Endodermal cell (in vitro differentiated cells): ENCODE measurements at regions not wholly inside any gene's neighbourhood (a gene's known extent, or its start where the extent isn't known, plus 50 kb on each side); places are given as distances from the start of the nearest gene placed in this dataset.

ENCODE experiments used
- DNase-seq: peaks from one replicate; pipeline ENCODE4 v3.0.0-alpha.2; 2017
- H3K27ac ChIP-seq: 2 replicates; pipeline ENCODE4 v1.5.1; 2013; ENCODE audit warnings: mild to moderate bottlenecking, low read depth, low read length, moderate library complexity
- H3K27me3 ChIP-seq: 2 replicates; pipeline ENCODE4 v1.6.1; 2013; ENCODE audit warnings: mild to moderate bottlenecking, low read length, moderate library complexity; ENCODE audit not compliant: insufficient read depth, control insufficient read depth, poor library complexity, severe bottlenecking
- H3K36me3 ChIP-seq: 2 replicates; pipeline ENCODE4 v1.7.0; 2013; ENCODE audit warnings: mild to moderate bottlenecking, low read length, moderate library complexity; ENCODE audit not compliant: control insufficient read depth, insufficient read depth
- H3K4me1 ChIP-seq: one replicate; pipeline ENCODE4 v1.7.0; 2013; ENCODE audit warnings: low read length; ENCODE audit not compliant: control insufficient read depth, insufficient read depth
- H3K4me3 ChIP-seq: 2 replicates; pipeline ENCODE4 v1.5.1; 2013; ENCODE audit warnings: mild to moderate bottlenecking, low read length, moderate library complexity
- H3K9ac ChIP-seq: 2 replicates; pipeline ENCODE4 v1.6.1; 2013; ENCODE audit warnings: mild to moderate bottlenecking, low read length, moderate library complexity; ENCODE audit not compliant: poor library complexity, severe bottlenecking; ENCODE audit errors: extremely low read depth
- H3K9me3 ChIP-seq: 2 replicates; pipeline ENCODE4 v1.6.1; 2013; ENCODE audit warnings: mild to moderate bottlenecking, low read length, moderate library complexity; ENCODE audit not compliant: control insufficient read depth
- H3K27ac Mint-ChIP-seq: 2 replicates; pipeline ENCODE4 v1.8.0; 2020; ENCODE audit warnings: mixed read lengths
- H3K27me3 Mint-ChIP-seq: 2 replicates; pipeline ENCODE4 v1.8.0; 2021; ENCODE audit warnings: mild to moderate bottlenecking, mixed read lengths; ENCODE audit not compliant: insufficient read depth
- H3K36me3 Mint-ChIP-seq: 2 replicates; pipeline ENCODE4 v1.8.0; 2020; ENCODE audit warnings: low read depth, mixed read lengths
- H3K4me1 Mint-ChIP-seq: 2 replicates; pipeline ENCODE4 v1.8.0; 2020; ENCODE audit warnings: mixed read lengths
- H3K4me3 Mint-ChIP-seq: 2 replicates; pipeline ENCODE4 v1.8.0; 2020; ENCODE audit warnings: mild to moderate bottlenecking, moderate library complexity, mixed read lengths
- H3K9me3 Mint-ChIP-seq: 2 replicates; pipeline ENCODE4 v1.8.0; 2020; ENCODE audit warnings: mild to moderate bottlenecking, mixed read lengths
- CTCF ChIP-seq: fragments of 200-600 bp; sonication (generic); conservative IDR thresholded peaks from 2 replicates; pipeline ENCODE4 v1.5.0; 2021; ENCODE audit warnings: antibody characterized with exemption, mild to moderate bottlenecking
- WGBS, 2 experiments: methylation state at CpG; one replicate each; pipeline versions ENCODE4 v1.1.5 to v1.1.7; 2013; ENCODE audit warnings: missing lambda C conversion rate in 2 of 2, mixed read lengths in 1 of 2; ENCODE audit not compliant: insufficient coverage in 1 of 2, insufficient read length in 1 of 2; 5-methylcytosine and 5-hydroxymethylcytosine counted together

- 89 to 100% methylated on average over 3 to 6 of the region's 6 CpGs for WGBS, 2 experiments
- H3K27ac Mint-ChIP-seq = no peak overlapping the region
- H3K4me1 Mint-ChIP-seq = peaks cover 23% of the 10 kb centered on the region
- DNase-seq = no peak
- TF ChIP-seq CTCF = no peak
- Histone ChIP-seq H3K27me3 (peaks cover 4% of the 10 kb centered on the region), H3K4me3 (no peak overlapping the region), H3K9me3 (no peaks in the 10 kb centered on the region), H3K9ac (no peak overlapping the region), H3K4me1 (peaks cover 8% of the 10 kb centered on the region), H3K36me3 (no peaks in the 10 kb centered on the region), H3K27ac (no peak overlapping the region)
- H3K4me3 Mint-ChIP-seq = no peak overlapping the region
- no peaks in the 10 kb centered on the region for H3K9me3 Mint-ChIP-seq
- H3K36me3 Mint-ChIP-seq = no peaks in the 10 kb centered on the region
- H3K27me3 Mint-ChIP-seq = no peaks in the 10 kb centered on the region
Measured at GRCh38 chr17:68709461-68709860, 108.3 kb upstream of the FAM20A start.

- H3K9ac ChIP-seq = no peak overlapping the region
- H3K9me3 ChIP-seq = peaks cover 18% of the 10 kb centered on the region
- no peak for TF ChIP-seq CTCF
- H3K27ac ChIP-seq = no peak overlapping the region
- no peak overlapping the region for H3K4me3 ChIP-seq
- H3K27ac Mint-ChIP-seq = no peak overlapping the region
- peaks cover 4% of the 10 kb centered on the region for H3K27me3 ChIP-seq
- H3K4me1 ChIP-seq = no peaks in the 10 kb centered on the region
- WGBS, 2 experiments = 86 to 89% methylated on average over 4 of the region's 4 CpGs
- DNase-seq = no peak
- H3K4me1 Mint-ChIP-seq = peaks cover 7% of the 10 kb centered on the region
- H3K9me3 Mint-ChIP-seq = no peaks in the 10 kb centered on the region
- no peaks in the 10 kb centered on the region for H3K36me3 Mint-ChIP-seq
- H3K27me3 Mint-ChIP-seq = no peaks in the 10 kb centered on the region
- H3K4me3 Mint-ChIP-seq = no peak overlapping the region
- H3K36me3 ChIP-seq = no peaks in the 10 kb centered on the region
Measured at GRCh38 chr17:68707031-68707430, 105.9 kb upstream of the FAM20A start.

GRCh38 chr17:68706356-68706920 is 105.3 kb upstream of the FAM20A start:
- Histone ChIP-seq H3K27ac (no peak overlapping the region), H3K9me3 (peaks cover 18% of the 10 kb centered on the region), H3K9ac (no peak overlapping the region), H3K27me3 (no peaks in the 10 kb centered on the region), H3K4me3 (no peak overlapping the region), H3K36me3 (no peaks in the 10 kb centered on the region), H3K4me1 (peaks cover 3% of the 10 kb centered on the region)
- no peaks in the 10 kb centered on the region for H3K36me3 Mint-ChIP-seq
- no peak for DNase-seq
- WGBS, 2 experiments = 50 to 75% methylated on average over 2 to 5 of the region's 5 CpGs
- no peak overlapping the region for H3K4me3 Mint-ChIP-seq
- peaks cover 8% of the 10 kb centered on the region for H3K4me1 Mint-ChIP-seq
- no peak overlapping the region for H3K27ac Mint-ChIP-seq
- H3K27me3 Mint-ChIP-seq = no peaks in the 10 kb centered on the region
- no peak for TF ChIP-seq CTCF
- no peaks in the 10 kb centered on the region for H3K9me3 Mint-ChIP-seq
